K562 (cell line): ENCODE measurements at regions not wholly inside any gene's neighbourhood (a gene's known extent, or its start where the extent isn't known, plus 50 kb on each side); places are given as distances from the start of the nearest gene placed in this dataset.

Source experiments
- ATAC-seq: fragments of 200-7000 bp; cut with Tn5 transposase; 3 replicates; pipeline ENCODE4 v1.9.1; 2020; ENCODE audit warnings: moderate library complexity
- BruUV-seq: library from RNA; stranded (reverse); fragments of 400-500 nt; replicated peaks from 2 replicates; lab custom pipeline; 2021; lab: Mats Ljungman, UMichigan
- CTCF ChIA-PET: fragments of 300-600 bp; formaldehyde crosslinking; extraction: SDS; loops from one replicate; lab custom pipeline; 2021; ENCODE audit warnings: low intra/inter-chr PET ratio; lab: Yijun Ruan, JAX
- POLR2A ChIA-PET: fragments of 300-600, 350-650 bp; sonication (Branson Sonifier 250); formaldehyde crosslinking; extraction: SDS; loops from one replicate; lab custom pipeline; 2021; ENCODE audit warnings: antibody characterized with exemption, inconsistent platforms; lab: Yijun Ruan, JAX
- DNase-seq, 4 experiments: peaks; one replicate each; pipeline versions ENCODE4 v3.0.0 to v3.0.0-alpha.2; 2011 to 2018; ENCODE audit warnings: low spot score in 3 of 4, mixed read lengths in 3 of 4; ENCODE audit errors: extremely low read depth in 1 of 4
- FAIRE-seq: peaks from 2 replicates; lab custom pipeline; 2011; peaks lifted over from hg19 to GRCh38; lab: Jason Lieb, UNC
- H2AFZ ChIP-seq: 2 replicates; pipeline ENCODE4 v1.6.0; 2011; ENCODE audit warnings: low read depth, low read length, control low read depth, inconsistent platforms
- H3K27ac ChIP-seq: fragments of 200-600 bp; 3 replicates; pipeline ENCODE4 v1.8.0; 2011; ENCODE audit warnings: low read depth, mild to moderate bottlenecking, control low read depth, inconsistent platforms, low read length, moderate library complexity, mixed read lengths; ENCODE audit errors: extremely low read depth
- H3K27me3 ChIP-seq, 2 experiments: fragments of 300-600 bp in 1 of 2; 2 replicates in 1 of 2; 3 replicates in 1 of 2; pipeline versions ENCODE4 v1.6.0 to v1.8.0; 2011; ENCODE audit warnings: inconsistent platforms in 2 of 2, low read length in 2 of 2, mild to moderate bottlenecking in 1 of 2, mixed read lengths in 1 of 2, moderate library complexity in 1 of 2; ENCODE audit not compliant: control insufficient read depth in 2 of 2, insufficient read depth in 2 of 2
- H3K36me3 ChIP-seq: fragments of 300-600 bp; 3 replicates; pipeline ENCODE4 v1.8.0; 2011; ENCODE audit warnings: mild to moderate bottlenecking, low read length, inconsistent platforms; ENCODE audit not compliant: control insufficient read depth, insufficient read depth
- H3K4me1 ChIP-seq, 2 experiments: fragments of 200-600 bp in 1 of 2; replicated peaks in 1 of 2; 2 replicates in 1 of 2; 3 replicates in 1 of 2; pipeline versions ENCODE4 v1.5.1 to v1.8.0; 2011; ENCODE audit warnings: inconsistent platforms in 2 of 2, low read length in 2 of 2, mild to moderate bottlenecking in 1 of 2, mixed read lengths in 1 of 2, moderate library complexity in 1 of 2; ENCODE audit not compliant: control insufficient read depth in 2 of 2, insufficient read depth in 2 of 2
- H3K4me2 ChIP-seq: 2 replicates; pipeline ENCODE4 v1.6.1; 2011; ENCODE audit warnings: low read length, control low read depth, inconsistent platforms, mixed read lengths; ENCODE audit not compliant: insufficient read depth
- H3K4me3 ChIP-seq: fragments of 200-600 bp; sonication (generic), shearing (Covaris generic); 2 replicates; pipeline ENCODE4 v1.5.1; 2016; ENCODE audit warnings: control low read depth, inconsistent platforms
- H3K79me2 ChIP-seq: fragments of 200-600 bp; 3 replicates; pipeline ENCODE4 v1.8.0; 2011; ENCODE audit warnings: low read length, inconsistent platforms; ENCODE audit not compliant: control insufficient read depth, insufficient read depth
- H3K9ac ChIP-seq, 2 experiments: 2 replicates each; pipeline versions ENCODE4 v1.6.0 to v1.6.1; 2011; ENCODE audit warnings: low read depth in 2 of 2, low read length in 2 of 2, control low read depth in 1 of 2, inconsistent platforms in 1 of 2, mild to moderate bottlenecking in 1 of 2, mixed read lengths in 1 of 2; ENCODE audit not compliant: insufficient read depth in 1 of 2
- H3K9me1 ChIP-seq: one replicate; pipeline ENCODE4 v1.6.0; 2011; ENCODE audit warnings: inconsistent platforms, mild to moderate bottlenecking, low read length, moderate library complexity; ENCODE audit not compliant: control insufficient read depth, insufficient read depth
- H3K9me3 ChIP-seq: replicated peaks from 2 replicates; pipeline ENCODE4 v1.5.1; 2011; ENCODE audit warnings: low read depth, low read length, inconsistent platforms; ENCODE audit not compliant: control insufficient read depth, insufficient read depth
- H4K20me1 ChIP-seq: replicated peaks from 2 replicates; pipeline ENCODE4 v1.6.1; 2011; ENCODE audit warnings: low read length, inconsistent platforms, mixed read lengths; ENCODE audit not compliant: control insufficient read depth, insufficient read depth
- DACH1 ChIP-seq: fragments of 450-650 bp; IDR thresholded peaks from 2 replicates; pipeline ENCODE4 v1.6.1; 2018; ENCODE audit not compliant: partially characterized antibody
- DEAF1 ChIP-seq: fragments of 450-650 bp; formaldehyde crosslinking; IDR thresholded peaks from 2 replicates; pipeline ENCODE4 v1.4.0; 2020; ENCODE audit warnings: mild to moderate bottlenecking, moderate library complexity
- ELF4 ChIP-seq: fragments of 450-650 bp; formaldehyde crosslinking; IDR thresholded peaks from 2 replicates; pipeline ENCODE4 v1.4.0; 2022; ENCODE audit warnings: missing genetic modification characterization
- ETV5 ChIP-seq: sonication (generic); formaldehyde crosslinking; IDR thresholded peaks from 2 replicates; pipeline ENCODE4 v1.4.0; 2020; ENCODE audit warnings: low read depth, mild to moderate bottlenecking, missing genetic modification reagents
- FOSL1 ChIP-seq: fragments of 200-800 bp; sonication (Bioruptor generic); conservative IDR thresholded peaks from 2 replicates; pipeline ENCODE4 v1.6.1; 2016; ENCODE audit warnings: missing genetic modification characterization, missing compliant biosample characterization
- FOXA3 ChIP-seq, 2 experiments: fragments of 450-650 bp in 1 of 2; sonication (generic) in 1 of 2; formaldehyde crosslinking; IDR thresholded peaks in 1 of 2; conservative IDR thresholded peaks in 1 of 2; 2 replicates each; pipeline versions ENCODE4 v1.4.0 to v1.8.0; 2020 to 2022; ENCODE audit warnings: mild to moderate bottlenecking in 2 of 2, missing genetic modification reagents in 1 of 2
- IRF2 ChIP-seq: sonication (generic); formaldehyde crosslinking; IDR thresholded peaks from 2 replicates; pipeline ENCODE4 v1.8.1; 2022; ENCODE audit warnings: mild to moderate bottlenecking, missing genetic modification reagents
- MCM7 ChIP-seq, 2 experiments: fragments of 450-650 bp; IDR thresholded peaks; 2 replicates each; pipeline ENCODE4 v1.6.1; 2016 to 2018
- MITF ChIP-seq: IDR thresholded peaks from 2 replicates; pipeline ENCODE4 v1.6.1; 2014; ENCODE audit warnings: antibody characterized with exemption
- SMARCA4 ChIP-seq: fragments of 450-650 bp; IDR thresholded peaks from 2 replicates; pipeline ENCODE4 v1.6.1; 2016
- ZC3H8 ChIP-seq: fragments of 450-650 bp; IDR thresholded peaks from 2 replicates; pipeline ENCODE4 v1.6.1; 2017
- ZNF184 ChIP-seq: sonication (generic); formaldehyde crosslinking; IDR thresholded peaks from 2 replicates; pipeline ENCODE4 v1.5.0; 2020; ENCODE audit warnings: missing genetic modification reagents
- ZNF512 ChIP-seq: IDR thresholded peaks from 2 replicates; pipeline ENCODE4 v1.6.1; 2016; ENCODE audit warnings: missing genetic modification characterization, missing compliant biosample characterization
- WGBS: fragments of 100-300 bp; shearing (Covaris generic); methylation state at CpG from one replicate; pipeline ENCODE4 v1.1.6; 2016; ENCODE audit warnings: low coverage, mixed read lengths; ENCODE audit not compliant: insufficient coverage; ENCODE audit errors: missing lambda C conversion rate; 5-methylcytosine and 5-hydroxymethylcytosine counted together
- in situ Hi-C: fragments of 300-500 bp; cut with MboI; formaldehyde crosslinking; loops from 4 replicates; pipeline ENCODE4 v1.15.0; 2018; ENCODE audit warnings: inconsistent platforms, mixed read lengths
- intact Hi-C: fragments of 100-400 bp; cut with micrococcal nuclease; formaldehyde crosslinking; loops from 2 replicates; pipeline ENCODE4 v1.14.2; 2022

GRCh38 chr1:185654952-185655314 is 79.3 kb upstream of the HMCN1 start:
- H3K9me3 ChIP-seq, result no peaks in the 10 kb centered on the region
- no peak for ATAC-seq
- no peaks in the 10 kb centered on the region for H3K4me1 ChIP-seq
- intact Hi-C loops (loop anchor here (10.0 kb wide), 1 partner anchor 560 kb away; no protein-coding TSS in a partner anchor), in situ Hi-C loops (no loop called here)
- H3K4me2 ChIP-seq, result no peak overlapping the region
- FAIRE-seq, result no peak
- no peak overlapping the region for H2AFZ ChIP-seq
- H3K79me2 ChIP-seq, result no peaks in the 10 kb centered on the region
- H3K9me1 ChIP-seq, result no peaks in the 10 kb centered on the region
- no peak for DNase-seq
- no peaks in the 10 kb centered on the region for H4K20me1 ChIP-seq
- ChIA-PET CTCF (no interaction called here), POLR2A (no interaction called here)
- H3K9ac ChIP-seq, result no peak overlapping the region
- H3K4me3 ChIP-seq, result no peak overlapping the region
- H3K27me3 ChIP-seq, result no peaks in the 10 kb centered on the region
- no peak overlapping the region for H3K27ac ChIP-seq
- TF ChIP-seq ELF4 (no peak), ZC3H8 (no peak), MCM7 (IDR thresholded peaks at IDR 0.05) (no peak), DEAF1 (CRISPR knock-in tag) (no peak)
- no TSS peak for BruUV-seq
- no peaks in the 10 kb centered on the region for H3K36me3 ChIP-seq

- BruUV-seq, result no TSS peak
- Histone ChIP-seq H3K36me3 (no peaks in the 10 kb centered on the region), H4K20me1 (no peaks in the 10 kb centered on the region), H3K4me2 (no peak overlapping the region), H3K9me1 (no peaks in the 10 kb centered on the region), H3K9me3 (no peaks in the 10 kb centered on the region), H3K27ac (no peak overlapping the region), H3K4me3 (no peak overlapping the region), H2AFZ (no peak overlapping the region), H3K4me1 (no peaks in the 10 kb centered on the region), H3K79me2 (no peaks in the 10 kb centered on the region), H3K9ac (no peak overlapping the region), H3K27me3 (no peaks in the 10 kb centered on the region)
- CTCF ChIA-PET, result no interaction called here
- 0% methylated on average over 4 of the region's 4 CpGs for WGBS
- DNase-seq (no peak), FAIRE-seq (no peak), ATAC-seq (no peak)
- intact Hi-C loops, result loop anchor here (10.0 kb wide), 1 partner anchor 560 kb away; no protein-coding TSS in a partner anchor
- in situ Hi-C loops, result no loop called here
- POLR2A ChIA-PET, result no interaction called here
- TF ChIP-seq DACH1, result no peak
- TF ChIP-seq ZNF512 (tag), result peak; percentile 93
- TF ChIP-seq FOSL1 (tag), result peak; percentile 69
- no peak for TF ChIP-seq MITF
- TF ChIP-seq SMARCA4, result no peak
- no peak for TF ChIP-seq IRF2 (CRISPR knock-in tag)
- TF ChIP-seq ETV5 (CRISPR knock-in tag), result no peak
- TF ChIP-seq ZNF184, result no peak
- TF ChIP-seq FOXA3 (CRISPR knock-in tag; conservative IDR thresholded peaks at IDR 0.05 in 1 of 2, IDR thresholded peaks at IDR 0.05 in 1 of 2), result 0 out of 4 replicates have a peak, but pooled peaks of 1 of the 2 experiments have one; percentile 33
These were observed 79.8 kb upstream of the HMCN1 start for GRCh38 chr1:185654199-185654951.
